Lung (tissue), 11 donors: ENCODE measurements at regions not wholly inside any gene's neighbourhood (a gene's known extent, or its start where the extent isn't known, plus 50 kb on each side); places are given as distances from the start of the nearest gene placed in this dataset.

Source experiments
- ATAC-seq: fragments of 200-7000 bp; cut with Tn5 transposase; one replicate; pipeline ENCODE4 v1.9.1; 2020; ENCODE audit warnings: moderate number of reproducible peaks; ENCODE audit not compliant: insufficient read depth, low FRiP score
- DNase-seq, 3 donors: peaks; one replicate each; pipeline ENCODE4 v3.0.0-alpha.2; 2013 to 2017
- H3K27ac ChIP-seq, 2 donors: one replicate each; pipeline ENCODE4 v1.5.1; 2013; ENCODE audit warnings: mild to moderate bottlenecking in 2 of 2, moderate library complexity in 2 of 2, control low read depth in 1 of 2, inconsistent platforms in 1 of 2, low read depth in 1 of 2, low read length in 1 of 2
- H3K27me3 ChIP-seq, 3 donors: one replicate each; pipeline ENCODE4 v1.5.1; 2013; ENCODE audit warnings: low read length in 2 of 3; ENCODE audit not compliant: control insufficient read depth in 3 of 3, insufficient read depth in 3 of 3
- H3K36me3 ChIP-seq, 4 donors: one replicate each; pipeline ENCODE4 v1.5.1; 2013; ENCODE audit warnings: low read length in 4 of 4, mild to moderate bottlenecking in 1 of 4, moderate library complexity in 1 of 4; ENCODE audit not compliant: control insufficient read depth in 4 of 4, insufficient read depth in 4 of 4
- H3K4me1 ChIP-seq, 5 donors: one replicate each; pipeline ENCODE4 v1.5.1; 2013; ENCODE audit warnings: low read length in 5 of 5, mild to moderate bottlenecking in 2 of 5, moderate library complexity in 1 of 5; ENCODE audit not compliant: control insufficient read depth in 5 of 5, insufficient read depth in 5 of 5
- H3K4me3 ChIP-seq: one replicate; pipeline ENCODE4 v1.5.1; 2013; ENCODE audit warnings: mild to moderate bottlenecking, control low read depth, moderate library complexity
- H3K9ac ChIP-seq, 2 donors: one replicate each; pipeline ENCODE4 v1.5.1; 2013; ENCODE audit warnings: low read length in 2 of 2, control low read depth in 1 of 2; ENCODE audit not compliant: insufficient read depth in 1 of 2
- H3K9me3 ChIP-seq, 4 donors: one replicate each; pipeline ENCODE4 v1.5.1; 2013; ENCODE audit warnings: low read length in 3 of 4, mild to moderate bottlenecking in 1 of 4, moderate library complexity in 1 of 4; ENCODE audit not compliant: control insufficient read depth in 4 of 4, insufficient read depth in 3 of 4
- WGBS, 2 donors: extraction: QIAGEN DNeasy Blood & Tissue Kit; methylation state at CpG; one replicate each; pipeline ENCODE4 v1.1.7; 2013; 5-methylcytosine and 5-hydroxymethylcytosine counted together
- TF ChIP-seq, protein P1 (sequence below): IDR thresholded peaks from 2 replicates; pipeline ENCODE4 v1.5.1; 2012; ENCODE audit warnings: mild to moderate bottlenecking; ENCODE audit errors: control extremely low read depth, extremely low read depth
- donor health status: control.
- donor health status: control.
- donor health status: Bipolar disorder and iron deficiency.
- donor health status: healthy.
- donor health status: DM: yes; HTN: yes; CAD: no.

DNA sequence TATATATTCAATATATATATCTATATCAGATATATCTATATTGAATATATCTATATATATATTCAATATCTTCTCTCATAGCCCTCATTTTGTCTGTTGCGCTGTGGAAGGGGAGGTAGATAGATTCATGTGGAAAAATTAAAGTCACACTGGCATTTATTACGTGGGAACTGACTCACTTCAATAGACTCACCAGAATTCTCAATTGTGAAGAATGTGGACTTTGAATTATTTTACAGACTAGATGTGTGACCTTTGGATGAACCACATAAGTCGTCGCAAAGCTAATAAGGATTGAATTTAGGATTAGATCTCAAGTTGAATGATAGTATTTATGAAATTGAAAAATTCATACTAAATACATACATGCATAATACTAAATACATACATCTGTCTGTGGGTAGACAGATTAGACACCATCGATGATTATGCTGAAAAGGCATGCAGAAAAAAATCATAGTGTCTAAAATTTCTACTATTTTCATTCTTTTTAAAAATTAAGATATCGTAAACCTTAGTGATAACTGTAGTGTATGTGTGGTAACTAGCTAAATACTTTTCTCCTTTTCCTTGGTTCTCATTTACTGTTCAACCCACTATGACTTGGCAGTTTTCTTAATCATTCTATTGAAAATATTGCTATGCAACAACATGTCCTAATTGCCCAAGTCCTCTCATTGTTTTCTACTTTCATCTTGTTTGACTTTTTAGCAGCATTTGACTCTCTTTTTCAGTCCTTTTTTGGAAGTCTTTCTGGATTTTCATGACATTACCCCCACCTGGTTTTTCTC is 61.8 kb upstream of the A1CF start:
- Histone ChIP-seq H3K9ac (no peak overlapping the region), H3K27ac (no peak overlapping the region), H3K27me3 (no peaks in the 10 kb centered on the region), H3K4me1 (no peaks in the 10 kb centered on the region), H3K36me3 (no peaks in the 10 kb centered on the region), H3K4me3 (no peak overlapping the region), H3K9me3 (no peaks in the 10 kb centered on the region)
- 91 to 93% methylated on average over 6 of the region's 6 CpGs for WGBS, 2 donors
- DNase-seq (no peak), ATAC-seq (no peak)
- TF ChIP-seq, protein P1, sequence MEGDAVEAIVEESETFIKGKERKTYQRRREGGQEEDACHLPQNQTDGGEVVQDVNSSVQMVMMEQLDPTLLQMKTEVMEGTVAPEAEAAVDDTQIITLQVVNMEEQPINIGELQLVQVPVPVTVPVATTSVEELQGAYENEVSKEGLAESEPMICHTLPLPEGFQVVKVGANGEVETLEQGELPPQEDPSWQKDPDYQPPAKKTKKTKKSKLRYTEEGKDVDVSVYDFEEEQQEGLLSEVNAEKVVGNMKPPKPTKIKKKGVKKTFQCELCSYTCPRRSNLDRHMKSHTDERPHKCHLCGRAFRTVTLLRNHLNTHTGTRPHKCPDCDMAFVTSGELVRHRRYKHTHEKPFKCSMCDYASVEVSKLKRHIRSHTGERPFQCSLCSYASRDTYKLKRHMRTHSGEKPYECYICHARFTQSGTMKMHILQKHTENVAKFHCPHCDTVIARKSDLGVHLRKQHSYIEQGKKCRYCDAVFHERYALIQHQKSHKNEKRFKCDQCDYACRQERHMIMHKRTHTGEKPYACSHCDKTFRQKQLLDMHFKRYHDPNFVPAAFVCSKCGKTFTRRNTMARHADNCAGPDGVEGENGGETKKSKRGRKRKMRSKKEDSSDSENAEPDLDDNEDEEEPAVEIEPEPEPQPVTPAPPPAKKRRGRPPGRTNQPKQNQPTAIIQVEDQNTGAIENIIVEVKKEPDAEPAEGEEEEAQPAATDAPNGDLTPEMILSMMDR, result no peak

DNA sequence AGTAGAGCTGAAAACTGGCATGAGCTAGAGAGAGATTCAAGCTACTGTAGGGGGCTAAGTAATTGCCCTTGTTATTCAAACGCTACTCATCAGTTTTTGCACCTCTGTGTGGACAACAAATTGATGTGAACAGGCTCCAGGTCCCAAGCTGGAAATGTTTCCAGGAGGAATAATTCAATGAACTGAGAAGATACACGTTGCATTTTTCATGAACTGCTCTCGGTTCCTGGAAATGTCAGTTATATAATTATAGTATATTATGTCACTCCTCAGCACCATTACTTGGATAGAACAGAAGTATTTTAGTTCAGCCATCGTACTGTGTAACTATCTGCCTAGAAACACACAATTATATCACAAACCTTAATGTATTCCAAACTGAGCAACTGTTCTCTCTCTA is 65.9 kb upstream of the A1CF start:
- Histone ChIP-seq H3K36me3 (no peaks in the 10 kb centered on the region), H3K4me3 (no peak overlapping the region), H3K27me3 (no peaks in the 10 kb centered on the region), H3K9me3 (no peaks in the 10 kb centered on the region), H3K27ac (no peak overlapping the region), H3K9ac (no peak overlapping the region), H3K4me1 (no peaks in the 10 kb centered on the region)
- DNase-seq, result no peak
- no peak for ATAC-seq
- 56 to 69% methylated on average over 4 of the region's 4 CpGs for WGBS, 2 donors
- TF ChIP-seq, protein P1, result no peak

DNA sequence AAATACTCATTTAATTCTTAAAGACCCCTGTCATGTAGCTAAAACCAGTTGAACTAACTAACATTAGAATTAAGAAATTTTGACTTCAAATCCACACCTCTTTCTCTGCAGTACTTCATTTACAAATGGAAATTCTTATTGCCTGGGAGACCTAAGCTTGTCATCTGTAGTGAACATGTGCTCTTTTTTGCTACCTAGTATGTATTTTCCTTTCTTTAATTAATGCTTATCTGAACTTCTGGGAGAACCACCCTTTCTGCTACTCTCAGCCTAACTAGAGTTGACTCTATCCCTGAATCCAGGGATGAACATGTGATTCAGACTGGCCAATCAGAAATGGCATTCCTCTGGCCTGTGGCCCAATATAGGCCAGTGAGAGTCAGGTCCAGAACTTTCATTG is 75.9 kb upstream of the A1CF start:
- Histone ChIP-seq H3K4me3 (no peak overlapping the region), H3K27me3 (no peaks in the 10 kb centered on the region), H3K9ac (no peak overlapping the region), H3K9me3 (no peaks in the 10 kb centered on the region), H3K36me3 (no peaks in the 10 kb centered on the region), H3K27ac (no peak overlapping the region), H3K4me1 (no peaks in the 10 kb centered on the region)
- ATAC-seq (no peak), DNase-seq (no peak)
- TF ChIP-seq, protein P1, result no peak

DNA sequence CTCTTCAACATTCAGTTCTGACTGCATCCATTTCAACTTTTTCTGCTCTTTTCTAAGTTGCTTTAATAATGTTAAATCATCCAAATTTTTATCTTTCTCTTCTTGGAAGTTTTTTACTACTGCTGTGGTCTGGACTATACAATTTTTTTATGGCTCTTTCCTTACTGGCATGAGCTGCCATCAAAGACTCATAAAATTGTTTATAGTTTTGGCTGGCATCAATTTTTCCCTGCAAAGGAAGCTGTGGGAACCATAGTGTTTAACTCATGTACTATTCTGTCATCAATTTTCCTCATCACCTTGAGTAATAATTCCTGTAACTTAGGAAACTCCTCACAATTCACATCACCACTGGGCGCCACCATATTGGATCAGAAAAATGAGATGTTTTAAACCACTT is 77.6 kb upstream of the A1CF start:
- H3K4me1 ChIP-seq, result no peaks in the 10 kb centered on the region
- WGBS, 2 donors, result 89 to 97% methylated on average over 1 of the region's 1 CpG

More for the DNA sequence above, 77.6 kb upstream of the A1CF start:
- Histone ChIP-seq H3K9ac (no peak overlapping the region), H3K4me3 (no peak overlapping the region), H3K27me3 (no peaks in the 10 kb centered on the region), H3K9me3 (no peaks in the 10 kb centered on the region), H3K27ac (no peak overlapping the region), H3K36me3 (no peaks in the 10 kb centered on the region)
- ATAC-seq (no peak), DNase-seq (no peak)
- TF ChIP-seq, protein P1, result no peak
